Thyroid gland (tissue), 4 donors: ENCODE measurements at regions not wholly inside any gene's neighbourhood (a gene's known extent, or its start where the extent isn't known, plus 50 kb on each side); places are given as distances from the start of the nearest gene placed in this dataset.

ENCODE experiments used
- DNase-seq, 2 donors: peaks; one replicate each; pipeline ENCODE4 v3.0.0-alpha.2; 2019
- H3K27ac ChIP-seq, 3 donors: fragments of 200-600 bp; sonication (generic); 1 replicate in 2 of 3; 2 replicates in 1 of 3; pipeline ENCODE4 v1.5.1; 2016 to 2019; ENCODE audit warnings: mild to moderate bottlenecking in 1 of 3, moderate library complexity in 1 of 3
- H3K27me3 ChIP-seq: fragments of 200-600 bp; sonication (generic); one replicate; pipeline ENCODE4 v1.5.1; 2019
- H3K36me3 ChIP-seq, 2 donors: fragments of 200-600 bp; sonication (generic); one replicate each; pipeline ENCODE4 v1.5.1; 2016 to 2019
- H3K4me1 ChIP-seq, 2 donors: fragments of 200-600 bp; sonication (generic); one replicate each; pipeline ENCODE4 v1.5.1; 2017 to 2019
- H3K4me3 ChIP-seq, 3 donors: fragments of 200-600 bp; sonication (generic); replicated peaks in 1 of 3; 1 replicate in 2 of 3; 2 replicates in 1 of 3; pipeline ENCODE4 v1.5.1; 2016; ENCODE audit warnings: mild to moderate bottlenecking in 1 of 3
- H3K9me3 ChIP-seq: fragments of 200-600 bp; sonication (generic); one replicate; pipeline ENCODE4 v1.5.1; 2017
- POLR2A ChIP-seq, 2 donors: fragments of 450-650 bp; IDR thresholded peaks; one replicate each; pipeline ENCODE4 v1.6.1; 2017; ENCODE audit warnings: antibody characterized with exemption in 2 of 2, mild to moderate bottlenecking in 2 of 2, moderate library complexity in 1 of 2
- WGBS, 2 donors: methylation state at CpG; one replicate each; pipeline ENCODE4 v1.1.5; 2017; 5-methylcytosine and 5-hydroxymethylcytosine counted together
- intact Hi-C: fragments of 100-400 bp; cut with DNase I; formaldehyde crosslinking; loops from one replicate; pipeline ENCODE4 v1.15.1; 2023
- TF ChIP-seq, protein P1 (sequence below), 6 experiments: fragments of 200-600 bp in 3 of 6; fragments of 450-650 bp in 3 of 6; sonication (generic) in 3 of 6; IDR thresholded peaks; one replicate each; pipeline ENCODE4 v1.5.1; 2016 to 2019; ENCODE audit warnings: antibody characterized with exemption in 6 of 6, mild to moderate bottlenecking in 2 of 6, inconsistent platforms in 1 of 6, moderate library complexity in 1 of 6

DNA sequence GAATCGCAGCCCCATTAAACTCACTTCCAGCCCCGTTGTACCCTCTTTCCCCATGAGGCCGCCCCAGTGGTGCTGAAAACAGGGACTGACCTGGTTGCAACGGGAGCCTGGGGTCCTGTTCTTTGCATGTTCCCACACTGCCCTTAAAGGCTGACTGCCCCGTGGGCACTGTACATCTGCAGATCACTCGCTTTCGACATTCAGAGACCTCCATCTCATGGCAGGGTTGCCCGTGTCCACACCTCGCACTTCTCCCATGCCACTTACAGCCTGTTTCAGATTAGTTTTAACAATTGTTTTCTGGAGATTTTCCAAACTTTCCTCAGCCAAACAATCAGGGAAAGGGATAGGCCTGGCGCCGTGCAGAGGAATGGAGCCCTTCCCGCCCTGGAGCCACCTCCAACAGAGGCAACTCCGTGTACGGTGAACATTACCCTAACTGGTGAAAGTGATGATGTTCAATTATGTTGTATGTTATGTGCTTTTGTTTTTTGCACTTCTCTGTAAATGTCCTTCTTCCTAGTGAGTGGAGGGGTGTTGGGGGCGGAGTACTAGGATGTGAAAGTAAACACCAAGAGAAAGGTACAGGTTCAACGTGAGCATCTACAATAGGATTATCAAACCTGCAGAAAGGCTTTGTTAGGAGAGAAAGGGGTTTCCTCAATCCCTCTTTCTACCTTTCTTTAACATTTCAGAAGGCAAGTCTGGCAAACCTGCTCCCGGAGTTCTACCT, 262.8 kb downstream of the FOXO1 start:
- DNase-seq, result no peak
- Histone ChIP-seq H3K36me3 (no peaks in the 10 kb centered on the region), H3K27ac (peak overlapping the region in 1 of 3 donors; percentile 53), H3K4me1 (peaks cover 15 to 32% of the 10 kb centered on the region in 2 donors), H3K4me3 (no peak overlapping the region), H3K27me3 (no peaks in the 10 kb centered on the region), H3K9me3 (no peaks in the 10 kb centered on the region)
- WGBS, 2 donors, result 88 to 93% methylated on average over 17 of the region's 17 CpGs
- TF ChIP-seq, protein P1, sequence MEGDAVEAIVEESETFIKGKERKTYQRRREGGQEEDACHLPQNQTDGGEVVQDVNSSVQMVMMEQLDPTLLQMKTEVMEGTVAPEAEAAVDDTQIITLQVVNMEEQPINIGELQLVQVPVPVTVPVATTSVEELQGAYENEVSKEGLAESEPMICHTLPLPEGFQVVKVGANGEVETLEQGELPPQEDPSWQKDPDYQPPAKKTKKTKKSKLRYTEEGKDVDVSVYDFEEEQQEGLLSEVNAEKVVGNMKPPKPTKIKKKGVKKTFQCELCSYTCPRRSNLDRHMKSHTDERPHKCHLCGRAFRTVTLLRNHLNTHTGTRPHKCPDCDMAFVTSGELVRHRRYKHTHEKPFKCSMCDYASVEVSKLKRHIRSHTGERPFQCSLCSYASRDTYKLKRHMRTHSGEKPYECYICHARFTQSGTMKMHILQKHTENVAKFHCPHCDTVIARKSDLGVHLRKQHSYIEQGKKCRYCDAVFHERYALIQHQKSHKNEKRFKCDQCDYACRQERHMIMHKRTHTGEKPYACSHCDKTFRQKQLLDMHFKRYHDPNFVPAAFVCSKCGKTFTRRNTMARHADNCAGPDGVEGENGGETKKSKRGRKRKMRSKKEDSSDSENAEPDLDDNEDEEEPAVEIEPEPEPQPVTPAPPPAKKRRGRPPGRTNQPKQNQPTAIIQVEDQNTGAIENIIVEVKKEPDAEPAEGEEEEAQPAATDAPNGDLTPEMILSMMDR (IDR thresholded peaks at IDR 0.05), result no peak
- TF ChIP-seq POLR2A (IDR thresholded peaks at IDR 0.05), result no peak
- intact Hi-C loops, result no loop called here

- H3K9me3 ChIP-seq, result no peaks in the 10 kb centered on the region
- H3K4me1 ChIP-seq, result peaks cover 15 to 32% of the 10 kb centered on the region in 2 donors
- intact Hi-C loops, result no loop called here
- H3K27me3 ChIP-seq, result no peaks in the 10 kb centered on the region
- TF ChIP-seq, protein P1 (IDR thresholded peaks at IDR 0.05), result no peak
- TF ChIP-seq POLR2A (IDR thresholded peaks at IDR 0.05), result no peak
- no peak overlapping the region for H3K27ac ChIP-seq
- 95 to 98% methylated on average over 6 of the region's 6 CpGs for WGBS, 2 donors
- H3K36me3 ChIP-seq, result no peaks in the 10 kb centered on the region
- DNase-seq, result no peak
- H3K4me3 ChIP-seq, result no peak overlapping the region
Observed at GRCh38 chr13:40404407-40404806, 262.0 kb downstream of the FOXO1 start.

- no peak for DNase-seq
- Histone ChIP-seq H3K4me3 (no peak overlapping the region), H3K9me3 (no peaks in the 10 kb centered on the region), H3K27me3 (no peaks in the 10 kb centered on the region), H3K36me3 (no peaks in the 10 kb centered on the region), H3K4me1 (peaks cover 15 to 32% of the 10 kb centered on the region in 2 donors), H3K27ac (no peak overlapping the region)
- TF ChIP-seq, protein P1 (IDR thresholded peaks at IDR 0.05), result no peak
- TF ChIP-seq POLR2A (IDR thresholded peaks at IDR 0.05), result no peak
- WGBS, 2 donors, result 98 to 99% methylated on average over 4 of the region's 4 CpGs
- intact Hi-C loops, result no loop called here
Observed at GRCh38 chr13:40404967-40405716, 261.3 kb downstream of the FOXO1 start.

DNA sequence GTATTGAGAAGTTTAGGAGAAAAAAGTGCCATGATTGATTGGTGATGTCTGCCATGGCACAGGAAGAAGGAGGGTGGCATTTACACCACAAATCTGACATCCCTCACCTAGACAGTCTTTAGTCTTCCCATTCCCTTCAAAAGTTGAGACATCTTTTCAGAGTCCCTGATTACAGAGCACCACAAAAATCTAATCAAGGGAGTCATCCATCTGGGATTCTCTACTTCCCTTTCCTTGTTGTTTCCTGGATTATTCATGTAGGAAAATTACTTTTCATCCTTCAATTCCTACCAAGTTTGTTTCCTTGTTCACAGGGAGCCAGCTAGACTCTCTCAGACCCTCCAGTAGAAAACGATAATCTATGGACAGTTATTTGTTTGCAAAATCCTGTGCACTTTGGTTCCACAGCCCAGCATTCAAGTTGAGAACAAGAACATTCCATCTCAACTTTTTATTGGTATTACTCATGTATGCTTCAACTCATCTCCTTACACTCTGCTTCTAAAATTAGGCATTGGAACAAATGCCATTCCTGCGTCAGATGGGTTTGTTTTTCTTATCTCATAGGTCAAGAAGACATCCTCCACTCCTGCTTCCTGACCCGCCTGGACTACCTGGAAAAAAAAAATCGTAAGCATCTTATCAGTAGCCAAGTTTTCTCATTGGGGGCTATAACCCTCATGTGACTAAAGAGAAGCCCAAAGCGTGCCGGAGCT, 259.9 kb downstream of the FOXO1 start:
- Histone ChIP-seq H3K27me3 (no peaks in the 10 kb centered on the region), H3K9me3 (no peaks in the 10 kb centered on the region), H3K36me3 (no peaks in the 10 kb centered on the region), H3K27ac (peak overlapping the region in 2 of 3 donors; percentile 4 to 37), H3K4me1 (peaks cover 15 to 31% of the 10 kb centered on the region in 2 donors), H3K4me3 (no peak overlapping the region)
- no peak for DNase-seq
- WGBS, 2 donors, result 79 to 85% methylated on average over 6 of the region's 6 CpGs
- TF ChIP-seq, protein P1 (IDR thresholded peaks at IDR 0.05), result no peak
- TF ChIP-seq POLR2A (IDR thresholded peaks at IDR 0.05), result no peak
- intact Hi-C loops, result no loop called here
